Mammary epithelial cell (primary cell): ENCODE measurements at regions not wholly inside any gene's neighbourhood (a gene's known extent, or its start where the extent isn't known, plus 50 kb on each side); places are given as distances from the start of the nearest gene placed in this dataset.

Experiments
- EZH2 ChIP-seq: IDR thresholded peaks from 2 replicates; pipeline ENCODE4 v1.6.1; 2012; ENCODE audit warnings: low read length, inconsistent platforms, borderline replicate concordance
- TF ChIP-seq, protein P1 (sequence below), 2 donors: IDR thresholded peaks in 1 of 2; conservative IDR thresholded peaks in 1 of 2; 2 replicates each; pipeline ENCODE4 v1.5.1; 2011 to 2012; ENCODE audit warnings: inconsistent platforms in 2 of 2, low read length in 2 of 2, mild to moderate bottlenecking in 2 of 2, control low read depth in 1 of 2, low read depth in 1 of 2; ENCODE audit not compliant: insufficient read depth in 1 of 2; ENCODE audit errors: extremely low read depth in 1 of 2

DNA sequence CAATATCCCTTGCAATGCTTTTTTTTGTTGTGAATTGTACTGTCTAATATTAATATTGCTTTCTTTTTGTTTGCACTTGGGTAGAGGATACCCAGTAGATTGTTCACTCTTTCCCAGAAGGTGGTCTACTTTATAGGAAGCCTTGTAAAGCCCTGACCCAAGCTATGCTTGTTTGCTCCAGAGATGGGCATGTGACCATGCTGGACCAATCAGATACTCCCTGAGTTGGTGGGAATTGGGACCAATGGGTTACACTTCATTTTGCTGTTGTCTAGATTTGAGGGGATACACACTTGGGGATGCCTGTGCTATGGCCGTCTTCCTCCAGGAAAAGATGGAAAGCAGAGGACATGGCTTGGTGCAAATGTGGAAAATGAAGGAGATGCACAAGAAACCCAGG is 314.3 kb downstream of the DYSF start:
- TF ChIP-seq, protein P1, sequence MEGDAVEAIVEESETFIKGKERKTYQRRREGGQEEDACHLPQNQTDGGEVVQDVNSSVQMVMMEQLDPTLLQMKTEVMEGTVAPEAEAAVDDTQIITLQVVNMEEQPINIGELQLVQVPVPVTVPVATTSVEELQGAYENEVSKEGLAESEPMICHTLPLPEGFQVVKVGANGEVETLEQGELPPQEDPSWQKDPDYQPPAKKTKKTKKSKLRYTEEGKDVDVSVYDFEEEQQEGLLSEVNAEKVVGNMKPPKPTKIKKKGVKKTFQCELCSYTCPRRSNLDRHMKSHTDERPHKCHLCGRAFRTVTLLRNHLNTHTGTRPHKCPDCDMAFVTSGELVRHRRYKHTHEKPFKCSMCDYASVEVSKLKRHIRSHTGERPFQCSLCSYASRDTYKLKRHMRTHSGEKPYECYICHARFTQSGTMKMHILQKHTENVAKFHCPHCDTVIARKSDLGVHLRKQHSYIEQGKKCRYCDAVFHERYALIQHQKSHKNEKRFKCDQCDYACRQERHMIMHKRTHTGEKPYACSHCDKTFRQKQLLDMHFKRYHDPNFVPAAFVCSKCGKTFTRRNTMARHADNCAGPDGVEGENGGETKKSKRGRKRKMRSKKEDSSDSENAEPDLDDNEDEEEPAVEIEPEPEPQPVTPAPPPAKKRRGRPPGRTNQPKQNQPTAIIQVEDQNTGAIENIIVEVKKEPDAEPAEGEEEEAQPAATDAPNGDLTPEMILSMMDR (conservative IDR thresholded peaks at IDR 0.05 in 1 of 2, IDR thresholded peaks at IDR 0.05 in 1 of 2; ENCODE audit: extremely low read depth in 1 of 2, insufficient read depth in 1 of 2, low read depth in 1 of 2, low read length in 2 of 2) = no peak
- TF ChIP-seq EZH2 = no peak
